HepG2 (cell line): ENCODE measurements at regions not wholly inside any gene's neighbourhood (a gene's known extent, or its start where the extent isn't known, plus 50 kb on each side); places are given as distances from the start of the nearest gene placed in this dataset.

Experiments
- ATAC-seq: fragments of 200-7000 bp; cut with Tn5 transposase; 3 replicates; pipeline ENCODE4 v1.9.1; 2020; ENCODE audit warnings: mild to moderate bottlenecking, moderate library complexity
- BruUV-seq: library from RNA; stranded (reverse); fragments of 400-500 nt; replicated peaks from 2 replicates; lab custom pipeline; 2021; lab: Mats Ljungman, UMichigan
- CTCF ChIA-PET: fragments of 300-600 bp; formaldehyde crosslinking; extraction: SDS; loops from one replicate; lab custom pipeline; 2021; ENCODE audit warnings: low total read pairs, inconsistent platforms, low intra/inter-chr PET ratio; lab: Yijun Ruan, JAX
- POLR2A ChIA-PET: fragments of 350-600 bp; sonication (Branson Sonifier 250); formaldehyde crosslinking; loops from one replicate; lab custom pipeline; 2020; ENCODE audit warnings: antibody characterized with exemption, inconsistent platforms; lab: Yijun Ruan, JAX
- DNase-seq: peaks from one replicate; pipeline ENCODE4 v3.0.0-alpha.2; 2015; ENCODE audit warnings: low spot score
- FAIRE-seq: peaks from 3 replicates; lab custom pipeline; 2011; peaks lifted over from hg19 to GRCh38; lab: Jason Lieb, UNC
- H2AFZ ChIP-seq: one replicate; pipeline ENCODE4 v1.6.1; 2011; ENCODE audit warnings: low read length, inconsistent platforms
- H3K27ac ChIP-seq: fragments of 300-600 bp; 3 replicates; pipeline ENCODE4 v1.8.0; 2011; ENCODE audit warnings: mixed run types, mild to moderate bottlenecking, mixed read lengths, low read length, inconsistent platforms; ENCODE audit not compliant: insufficient read depth; ENCODE audit errors: extremely low read length
- H3K27me3 ChIP-seq, 2 experiments: fragments of 200-600 bp in 1 of 2; 2 replicates in 1 of 2; 3 replicates in 1 of 2; pipeline versions ENCODE4 v1.6.0 to v1.8.0; 2011; ENCODE audit warnings: low read length in 2 of 2, mild to moderate bottlenecking in 2 of 2, moderate library complexity in 2 of 2, inconsistent platforms in 1 of 2; ENCODE audit not compliant: insufficient read depth in 2 of 2, control insufficient read depth in 1 of 2
- H3K36me3 ChIP-seq, 2 experiments: fragments of 200-600 bp in 1 of 2; replicated peaks in 1 of 2; 2 replicates in 1 of 2; 3 replicates in 1 of 2; pipeline versions ENCODE4 v1.5.1 to v1.8.0; 2011; ENCODE audit warnings: low read length in 2 of 2, inconsistent platforms in 1 of 2; ENCODE audit not compliant: insufficient read depth in 2 of 2, control insufficient read depth in 1 of 2
- H3K4me1 ChIP-seq: 2 replicates; pipeline ENCODE4 v1.5.1; 2012; ENCODE audit warnings: low read length, inconsistent platforms; ENCODE audit not compliant: insufficient read depth
- H3K4me2 ChIP-seq: 2 replicates; pipeline ENCODE4 v1.6.0; 2011; ENCODE audit warnings: low read depth, low read length, inconsistent platforms
- H3K4me3 ChIP-seq, 3 experiments: fragments of 200-600 bp in 1 of 3; sonication (generic), shearing (Covaris generic) in 1 of 3; replicated peaks in 1 of 3; 2 replicates each; pipeline ENCODE4 v1.5.1; 2011 to 2016; ENCODE audit warnings: low read length in 3 of 3, inconsistent platforms in 2 of 3, low read depth in 2 of 3, mild to moderate bottlenecking in 2 of 3, control low read depth in 1 of 3, mixed read lengths in 1 of 3; ENCODE audit not compliant: insufficient read depth in 1 of 3
- H3K79me2 ChIP-seq: one replicate; pipeline ENCODE4 v1.6.1; 2011; ENCODE audit warnings: low read length, inconsistent platforms; ENCODE audit not compliant: insufficient read depth
- H3K9ac ChIP-seq: 2 replicates; pipeline ENCODE4 v1.6.0; 2011; ENCODE audit warnings: mild to moderate bottlenecking, low read depth, low read length, inconsistent platforms; ENCODE audit not compliant: insufficient read depth
- H3K9me3 ChIP-seq: 2 replicates; pipeline ENCODE4 v1.5.1; 2012; ENCODE audit warnings: mild to moderate bottlenecking, low read length
- H4K20me1 ChIP-seq: 2 replicates; pipeline ENCODE4 v1.6.0; 2011; ENCODE audit warnings: inconsistent platforms, mild to moderate bottlenecking, low read length, moderate library complexity; ENCODE audit not compliant: insufficient read depth
- CCDC6 ChIP-seq: sonication (generic); formaldehyde crosslinking; IDR thresholded peaks from 2 replicates; pipeline ENCODE4 v1.8.1; 2022; ENCODE audit warnings: mild to moderate bottlenecking, missing genetic modification reagents, moderate library complexity
- DDIT3 ChIP-seq: sonication (generic); formaldehyde crosslinking; IDR thresholded peaks from 2 replicates; pipeline ENCODE4 v1.4.0; 2020; ENCODE audit warnings: mild to moderate bottlenecking, missing genetic modification reagents
- PAF1 ChIP-seq: IDR thresholded peaks from 2 replicates; pipeline ENCODE4 v1.6.1; 2016; ENCODE audit warnings: missing genetic modification reagents, missing compliant biosample characterization
- POLR2G ChIP-seq: fragments of 200-400 bp; formaldehyde crosslinking; IDR thresholded peaks from 2 replicates; pipeline ENCODE4 v1.6.1; 2018; ENCODE audit warnings: mild to moderate bottlenecking, low read depth, low read length, moderate library complexity
- SMAD1 ChIP-seq: sonication (generic); formaldehyde crosslinking; IDR thresholded peaks from 2 replicates; pipeline ENCODE4 v1.4.0; 2020; ENCODE audit warnings: missing genetic modification reagents, low read depth, mild to moderate bottlenecking, borderline replicate concordance
- TBX2 ChIP-seq: sonication (generic); formaldehyde crosslinking; IDR thresholded peaks from 2 replicates; pipeline ENCODE4 v1.5.0; 2020; ENCODE audit warnings: missing genetic modification reagents, mild to moderate bottlenecking, borderline replicate concordance
- TFE3 ChIP-seq: IDR thresholded peaks from 2 replicates; pipeline ENCODE4 v1.6.1; 2016
- YY1 ChIP-seq: IDR thresholded peaks from 2 replicates; pipeline ENCODE4 v1.6.1; 2011; ENCODE audit warnings: low read length, low read depth, moderate library complexity, mild to moderate bottlenecking; ENCODE audit not compliant: insufficient read depth, insufficient replicate concordance
- ZBTB20 ChIP-seq: sonication (generic); formaldehyde crosslinking; IDR thresholded peaks from 2 replicates; pipeline ENCODE4 v1.8.1; 2023; ENCODE audit warnings: missing genetic modification reagents, low read depth, mild to moderate bottlenecking, borderline replicate concordance
- ZFY ChIP-seq: sonication (generic); formaldehyde crosslinking; IDR thresholded peaks from 2 replicates; pipeline ENCODE4 v1.4.0; 2020; ENCODE audit warnings: missing genetic modification reagents
- ZKSCAN8 ChIP-seq: IDR thresholded peaks from 2 replicates; pipeline ENCODE4 v1.6.1; 2016; ENCODE audit warnings: borderline replicate concordance, missing genetic modification reagents, missing compliant biosample characterization
- ZMYM3 ChIP-seq: sonication (generic); formaldehyde crosslinking; IDR thresholded peaks from 2 replicates; pipeline ENCODE4 v1.5.1; 2020; ENCODE audit warnings: mild to moderate bottlenecking, missing genetic modification reagents
- ZNF124 ChIP-seq: sonication (generic); formaldehyde crosslinking; IDR thresholded peaks from 2 replicates; pipeline ENCODE4 v1.4.0; 2020; ENCODE audit warnings: missing genetic modification reagents
- ZNF263 ChIP-seq: sonication (generic); formaldehyde crosslinking; IDR thresholded peaks from 2 replicates; pipeline ENCODE4 v1.4.0; 2020; ENCODE audit warnings: missing genetic modification reagents
- ZNF501 ChIP-seq: sonication (generic); formaldehyde crosslinking; IDR thresholded peaks from 2 replicates; pipeline ENCODE4 v1.5.1; 2020; ENCODE audit warnings: mild to moderate bottlenecking, moderate library complexity, missing genetic modification reagents
- ZNF629 ChIP-seq: sonication (generic); formaldehyde crosslinking; conservative IDR thresholded peaks from 2 replicates; pipeline ENCODE4 v1.5.0; 2020; ENCODE audit warnings: missing genetic modification reagents
- ZNF646 ChIP-seq: sonication (generic); formaldehyde crosslinking; IDR thresholded peaks from 2 replicates; pipeline ENCODE4 v1.9.0; 2021; ENCODE audit warnings: mild to moderate bottlenecking, missing genetic modification reagents
- WGBS: methylation state at CpG from one replicate; pipeline ENCODE4 v1.1.6; 2017; ENCODE audit warnings: low lambda C conversion rate; 5-methylcytosine and 5-hydroxymethylcytosine counted together
- in situ Hi-C: cut with HindIII; loops from 2 replicates; pipeline ENCODE4 v1.10.0; 2017; ENCODE audit warnings: low pct_unique_long_range_greater_than_20kb; ENCODE audit not compliant: extremely low pct_ligation_motif_present
- intact Hi-C: fragments of 100-400 bp; cut with micrococcal nuclease; formaldehyde crosslinking; loops from one replicate; pipeline ENCODE4 v1.10.0; 2022; ENCODE audit not compliant: unreplicated experiment

GRCh38 chr3:41001556-41001955 is 197.7 kb upstream of the CTNNB1 start (continued):
- no peak for TF ChIP-seq ZKSCAN8
- TF ChIP-seq ZMYM3 (CRISPR knock-in tag): no peak
- no peak for TF ChIP-seq ZBTB20 (CRISPR knock-in tag)
- no peak for TF ChIP-seq DDIT3 (CRISPR knock-in tag)

GRCh38 chr3:41002104-41002503 is 197.2 kb upstream of the CTNNB1 start:
- peaks cover 0 to 24% of the 10 kb centered on the region in 2 experiments; a peak in 2 of 5 replicates for H3K27me3 ChIP-seq
- H3K27ac ChIP-seq: no peak overlapping the region
- DNase-seq (no peak), ATAC-seq (no peak), FAIRE-seq (no peak)
- TF ChIP-seq CCDC6 (no peak), ZNF646 (CRISPR knock-in tag) (no peak), ZFY (no peak), SMAD1 (CRISPR knock-in tag) (no peak), ZNF629 (CRISPR knock-in tag) (no peak), POLR2G (no peak), ZNF263 (CRISPR knock-in tag) (no peak), ZNF124 (CRISPR knock-in tag) (no peak), YY1 (no peak), PAF1 (CRISPR knock-in tag) (no peak), TBX2 (no peak), TFE3 (CRISPR knock-in tag) (no peak), ZNF501 (no peak)
- no peak overlapping the region for H2AFZ ChIP-seq
- no peak overlapping the region for H3K4me3 ChIP-seq
- H3K9me3 ChIP-seq: no peaks in the 10 kb centered on the region
- H3K4me2 ChIP-seq: no peak overlapping the region
- no peaks in the 10 kb centered on the region for H4K20me1 ChIP-seq
- ChIA-PET POLR2A (no interaction called here), CTCF (no interaction called here)
- H3K36me3 ChIP-seq: no peaks in the 10 kb centered on the region
- no TSS peak for BruUV-seq
- intact Hi-C loops (no loop called here), in situ Hi-C loops (no loop called here)
- WGBS: 18% methylated on average over 4 of the region's 4 CpGs
- no peaks in the 10 kb centered on the region for H3K79me2 ChIP-seq
- H3K4me1 ChIP-seq: no peaks in the 10 kb centered on the region
- H3K9ac ChIP-seq: no peak overlapping the region
